GM18519 (cell line): ENCODE measurements at regions not wholly inside any gene's neighbourhood (a gene's known extent, or its start where the extent isn't known, plus 50 kb on each side); places are given as distances from the start of the nearest gene placed in this dataset.
"Not testable (repeated sequence)": the region's sequence is repeated elsewhere in the genome, so short reads cannot be mapped to it uniquely, and the experiment has no call there.

Experiments
- ATAC-seq: cut with Tn5 transposase; IDR thresholded peaks from one replicate; pipeline ENCODE4 v1.9.1; 2021; ENCODE audit warnings: mild to moderate bottlenecking, moderate library complexity; ENCODE audit not compliant: unreplicated experiment, low FRiP score

DNA sequence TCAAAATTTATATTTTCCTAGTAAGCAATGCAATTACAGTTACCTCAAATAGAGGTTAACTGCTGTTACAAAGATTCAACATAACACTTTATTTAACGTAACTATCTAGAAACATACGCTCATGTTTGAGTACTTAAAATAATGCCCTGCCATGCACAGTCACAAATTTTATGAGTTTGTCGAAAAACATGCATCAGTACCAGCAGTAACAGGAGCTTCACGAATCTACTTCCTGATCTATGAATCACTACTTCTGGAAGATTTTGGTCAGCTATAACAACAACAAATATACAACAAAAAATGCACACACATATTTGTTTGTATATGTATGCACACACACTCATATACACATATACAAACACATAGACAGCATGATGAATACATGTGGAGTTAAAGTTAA lies 881.8 kb downstream of the FSCB start:
- no peak for ATAC-seq

DNA sequence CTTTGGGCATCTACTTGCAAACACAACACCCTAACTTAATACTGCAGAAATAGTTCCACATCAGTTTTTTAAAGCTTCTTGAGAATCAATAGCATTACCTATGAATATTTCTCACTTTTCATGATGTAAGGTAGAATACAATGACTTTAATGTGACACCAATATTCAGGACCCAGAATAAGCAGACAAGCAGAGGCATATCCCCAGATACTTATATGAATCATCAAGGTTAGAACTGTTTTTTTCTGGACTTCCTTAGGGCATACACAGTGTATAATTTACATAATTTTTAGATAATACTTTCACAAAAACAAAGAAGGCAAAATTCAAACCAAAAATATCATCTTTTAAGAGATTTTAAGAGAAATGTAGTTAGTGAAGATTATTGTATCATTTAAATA lies 885.8 kb downstream of the FSCB start:
- ATAC-seq, result no peak

DNA sequence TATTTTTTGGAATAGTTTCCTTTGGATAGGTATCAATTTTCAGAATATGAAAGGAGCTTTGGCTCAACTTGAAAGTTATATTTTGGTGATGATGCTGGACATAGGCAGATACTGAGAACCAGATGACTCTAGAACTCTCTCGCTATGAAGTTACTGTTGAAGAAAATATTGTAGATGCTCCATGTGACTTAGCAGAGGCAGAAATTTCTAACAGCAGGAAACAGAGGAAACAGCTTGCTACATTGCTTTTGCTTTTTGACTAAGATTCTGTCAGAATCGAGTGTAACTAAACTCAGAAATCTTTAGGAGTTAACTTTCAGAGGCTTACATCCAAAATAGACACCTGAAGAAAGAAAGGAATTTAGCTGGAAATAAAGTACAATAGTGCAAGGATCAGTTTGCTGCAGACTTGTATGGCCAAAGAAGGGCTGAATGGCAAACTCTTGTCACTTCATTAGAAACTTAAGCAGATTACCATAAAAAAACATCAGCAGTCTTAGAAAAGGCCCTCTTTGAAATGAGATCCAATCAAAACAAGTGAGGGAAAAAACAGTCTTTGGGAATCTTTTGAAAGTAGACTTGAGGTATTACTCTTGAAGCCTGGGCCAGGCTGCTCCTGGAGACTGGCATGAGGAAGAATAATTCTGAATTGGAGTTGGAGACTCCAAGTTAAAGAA lies 911.8 kb downstream of the FSCB start:
- ATAC-seq, result no peak

DNA sequence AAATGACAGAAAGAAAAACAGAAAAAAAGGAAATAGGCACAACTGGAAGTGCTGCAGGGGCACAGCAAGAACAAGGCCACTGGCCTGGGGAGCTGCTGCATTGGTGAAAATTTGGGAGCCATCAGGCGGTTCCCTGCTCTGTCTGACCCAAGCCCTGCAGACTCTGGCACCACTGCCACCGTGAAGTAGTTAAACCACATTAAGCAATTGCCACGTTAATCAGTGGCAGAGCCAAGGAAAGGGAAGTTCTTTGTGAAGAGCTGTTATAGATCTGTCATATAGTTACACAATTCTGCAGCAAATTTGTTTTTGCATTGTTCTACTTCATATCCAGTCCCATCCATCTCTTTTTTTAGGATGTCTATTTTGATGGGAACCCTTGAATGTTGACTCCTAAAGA lies 915.3 kb downstream of the FSCB start:
- no peak for ATAC-seq

DNA sequence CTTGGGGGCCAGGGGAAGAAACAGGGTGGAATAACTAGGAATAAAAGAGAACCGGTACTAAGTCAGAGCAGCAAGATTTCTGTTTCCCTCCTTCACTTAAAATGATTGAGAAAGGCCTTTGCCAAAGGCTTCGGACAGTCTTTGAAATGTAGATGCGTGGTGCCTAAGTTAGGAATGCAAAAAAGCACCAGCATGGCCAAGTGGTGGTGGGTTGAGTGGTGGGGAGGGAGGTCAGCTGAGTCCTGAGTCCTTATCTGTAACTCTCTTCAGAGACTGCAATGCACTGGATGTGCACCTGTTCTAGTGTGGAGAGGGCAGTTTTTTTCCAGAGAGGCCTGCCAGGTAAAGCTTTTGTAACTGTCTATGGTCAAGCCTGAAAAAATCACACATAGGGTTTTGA lies 919.9 kb downstream of the FSCB start:
- ATAC-seq, result no peak

DNA sequence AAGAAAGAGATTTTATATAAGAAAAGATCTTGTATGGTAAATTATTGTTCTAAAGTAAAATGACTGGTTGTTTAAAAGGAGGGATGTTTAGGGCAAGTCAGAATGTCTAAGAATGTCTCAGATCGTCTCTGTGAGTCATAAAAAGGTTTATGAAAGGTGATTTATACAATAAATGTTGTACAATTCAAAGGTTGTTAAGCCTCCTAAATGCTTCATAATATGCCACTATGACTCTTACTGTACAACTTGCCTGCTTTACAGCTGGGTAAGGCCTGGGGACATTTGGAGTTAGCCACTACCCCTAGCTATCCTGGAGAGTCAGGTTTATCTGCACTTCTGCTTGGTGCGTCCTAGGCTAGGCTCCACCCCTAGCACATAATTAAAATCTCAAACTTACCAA lies 927.4 kb downstream of the FSCB start:
- ATAC-seq, result no peak

DNA sequence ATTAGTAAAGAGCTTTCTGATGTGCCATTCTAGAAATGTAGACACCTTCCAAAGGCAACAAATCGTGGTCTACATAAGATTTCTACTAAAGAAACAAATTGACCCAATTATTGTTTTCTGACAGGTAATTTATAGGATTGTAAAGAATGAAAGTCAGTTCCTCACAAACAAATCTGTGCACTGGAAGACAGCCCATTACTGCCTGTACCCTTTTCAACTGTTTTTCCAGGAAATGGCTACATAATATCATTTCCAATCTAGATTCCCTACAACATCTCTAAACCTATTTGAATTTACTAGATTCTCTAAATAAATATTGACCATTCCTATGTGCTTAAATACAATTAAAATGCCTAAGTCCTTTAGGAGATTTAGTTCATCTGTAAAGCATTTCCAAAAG lies 939.1 kb downstream of the FSCB start:
- ATAC-seq, result no peak

DNA sequence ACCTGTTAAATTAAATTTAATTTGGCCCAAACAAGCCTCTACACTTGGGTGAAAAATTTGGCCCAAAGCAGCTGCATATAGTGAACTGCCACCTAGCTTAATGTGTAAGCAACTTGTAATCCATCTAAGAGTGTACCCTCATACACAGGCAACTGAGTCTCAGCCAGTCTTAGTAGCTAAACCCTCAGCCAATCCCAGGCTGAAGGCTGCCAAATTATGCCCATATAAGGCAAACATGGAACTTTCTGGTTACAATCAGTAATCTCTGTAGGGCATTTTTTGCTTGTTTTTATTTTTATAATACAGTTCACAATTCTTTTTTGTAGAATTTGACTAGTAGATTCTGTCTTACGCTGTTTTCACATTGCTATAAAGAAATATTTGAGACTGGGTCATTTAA lies 958.7 kb downstream of the FSCB start:
- no peak for ATAC-seq

DNA sequence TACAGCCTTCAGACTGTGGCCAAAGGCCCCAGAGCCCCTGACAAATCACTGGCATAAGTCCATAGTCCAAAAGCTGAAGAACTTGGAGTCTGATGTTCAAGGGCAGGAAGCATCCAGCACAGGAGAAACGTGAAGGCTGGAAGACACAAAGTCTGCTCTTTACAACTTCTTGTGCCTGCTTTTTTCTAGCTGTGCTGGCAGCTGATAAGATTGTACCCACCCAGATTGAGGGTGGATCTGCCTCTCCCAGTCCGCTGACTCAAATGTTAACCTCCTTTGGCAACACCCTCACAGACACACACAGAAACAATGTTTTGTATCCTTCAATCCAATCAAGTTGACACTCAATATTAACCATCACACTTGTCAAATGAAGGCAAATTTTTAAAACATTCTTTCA lies 959.5 kb downstream of the FSCB start:
- not testable (repeated sequence) for ATAC-seq

DNA sequence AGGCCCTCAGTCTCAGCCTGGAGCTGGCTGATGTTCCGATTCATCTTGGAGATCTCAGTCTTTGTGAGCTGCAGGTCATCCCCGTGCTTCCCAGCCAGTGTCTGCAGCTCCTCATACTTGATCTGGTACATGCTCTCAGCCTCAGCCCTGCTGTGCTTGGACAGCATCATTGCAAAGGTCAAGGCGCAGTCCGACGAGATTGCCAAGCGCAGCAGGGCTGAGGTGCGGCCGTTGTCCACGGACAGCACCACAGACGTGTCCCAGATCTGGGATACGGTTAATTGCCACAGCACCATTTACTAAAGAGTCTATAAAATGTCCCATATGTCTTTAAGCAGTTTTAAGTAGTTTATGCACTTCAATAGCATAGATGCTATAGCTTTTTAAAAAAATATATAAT lies 965.7 kb downstream of the FSCB start:
- no peak for ATAC-seq

DNA sequence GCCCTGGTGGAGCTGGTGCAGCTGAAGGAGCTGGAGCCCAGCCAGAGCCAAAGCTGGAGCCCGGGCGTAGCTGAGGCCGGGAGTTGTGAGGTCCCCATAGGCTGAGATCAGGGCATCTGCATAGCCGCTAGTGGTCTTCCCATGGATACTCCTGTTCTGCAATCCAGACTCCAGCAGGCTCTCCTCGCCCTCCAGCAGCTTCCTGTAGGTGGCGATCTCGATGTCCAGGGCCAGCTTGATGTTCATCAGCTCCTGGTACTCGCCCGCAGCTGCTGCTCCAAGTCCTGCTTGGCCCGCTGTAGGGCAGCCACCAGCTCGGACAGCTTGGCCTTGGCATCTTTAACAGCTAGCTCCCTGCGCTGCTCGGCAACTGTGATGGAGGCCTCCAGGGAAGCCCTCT lies 966.1 kb downstream of the FSCB start:
- no peak for ATAC-seq

DNA sequence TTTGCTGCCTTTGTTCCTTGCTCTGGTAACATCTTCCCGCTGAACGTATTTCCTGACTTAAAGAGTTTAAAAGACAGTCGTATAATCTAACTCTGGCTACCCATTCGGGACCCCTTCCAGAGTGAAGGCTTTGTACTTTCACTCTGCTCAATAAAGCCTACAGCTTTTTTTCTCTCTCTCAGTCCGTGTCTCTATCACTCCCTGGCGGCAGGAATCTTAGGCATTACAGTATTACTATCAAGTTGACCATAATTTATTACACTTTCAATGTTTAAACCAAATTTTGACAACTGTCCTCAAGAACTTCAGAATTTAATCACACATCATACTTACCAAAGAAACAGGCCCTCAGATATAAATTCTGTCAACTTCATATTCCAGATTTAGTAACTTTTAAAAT lies 967.9 kb downstream of the FSCB start:
- no peak for ATAC-seq

DNA sequence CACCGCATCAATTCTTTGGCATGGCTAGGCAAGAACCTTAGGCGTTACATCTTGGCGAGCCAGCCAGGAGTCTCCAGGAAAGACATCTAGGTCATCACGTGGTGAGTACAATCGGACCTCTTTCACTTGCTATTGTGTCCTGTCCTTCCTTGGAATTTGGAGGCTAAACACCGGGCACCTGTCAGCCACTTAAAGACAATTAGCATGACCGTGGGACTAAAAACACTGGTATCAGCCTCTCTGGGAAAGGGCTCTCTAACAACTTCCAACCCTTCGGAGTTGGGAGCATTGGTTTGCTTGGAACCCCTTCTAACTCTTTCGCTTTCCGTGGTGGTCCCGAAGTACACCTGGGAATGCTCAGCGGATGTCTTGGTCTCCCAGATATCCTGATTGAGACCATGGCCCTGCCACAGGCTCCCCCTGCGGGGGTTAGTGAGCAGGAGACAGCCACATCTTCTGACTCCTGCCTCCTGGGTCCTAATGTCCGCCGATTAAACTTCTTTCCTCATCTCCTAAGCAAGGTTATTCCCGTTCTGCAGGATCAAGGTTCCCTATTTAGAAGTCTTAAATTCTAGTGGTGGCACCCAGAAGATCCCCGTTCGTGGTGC lies 971.7 kb downstream of the FSCB start:
- no peak for ATAC-seq

DNA sequence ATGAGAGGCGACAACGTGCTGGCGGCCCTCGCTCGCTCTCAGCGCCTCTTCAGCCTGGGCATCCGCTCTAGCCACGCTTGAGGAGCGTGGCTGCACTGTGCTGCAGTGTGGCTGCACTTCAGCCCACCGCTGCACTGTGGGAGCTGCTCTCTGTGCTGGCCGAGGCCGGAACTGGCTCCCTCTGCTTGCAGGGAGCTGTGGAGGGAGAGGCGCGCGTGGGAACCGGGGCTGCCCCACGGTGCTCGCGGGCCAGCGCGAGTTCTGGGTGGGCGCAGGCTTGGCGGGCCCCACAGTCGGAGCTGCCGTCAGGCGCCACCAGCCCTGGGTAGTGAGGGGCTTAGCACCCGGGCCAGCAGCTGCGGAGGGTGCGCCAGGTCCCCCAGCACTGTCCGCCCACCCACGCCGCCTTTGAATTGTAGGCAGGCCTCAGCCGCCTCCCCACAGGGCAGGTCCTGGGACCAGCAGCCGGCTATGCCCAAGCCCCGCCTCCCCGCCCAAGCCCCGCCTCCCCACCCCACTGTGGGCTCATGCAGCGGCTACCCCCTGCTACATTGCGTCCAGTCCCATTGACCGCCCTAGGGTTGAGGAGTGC lies 974.2 kb downstream of the FSCB start:
- no peak for ATAC-seq

DNA sequence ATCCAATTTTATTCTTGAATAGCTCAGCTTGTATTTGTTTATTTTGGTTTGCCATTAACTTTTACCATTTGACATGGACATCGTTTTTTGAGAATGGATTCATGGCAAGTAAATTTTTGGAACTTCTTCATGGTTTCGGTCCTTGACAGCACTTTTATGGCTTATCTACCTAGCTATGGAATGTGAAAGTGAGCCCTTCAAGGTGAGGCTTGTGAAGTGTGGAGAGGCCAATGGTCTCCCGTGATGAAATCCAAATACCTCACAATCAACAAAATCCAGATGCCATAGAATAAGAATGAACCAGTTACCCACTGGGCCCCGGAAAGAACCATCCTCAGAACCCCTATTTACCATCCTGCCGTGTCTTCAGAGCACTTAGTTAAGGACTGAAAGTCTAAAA lies 978.8 kb downstream of the FSCB start:
- no peak for ATAC-seq

DNA sequence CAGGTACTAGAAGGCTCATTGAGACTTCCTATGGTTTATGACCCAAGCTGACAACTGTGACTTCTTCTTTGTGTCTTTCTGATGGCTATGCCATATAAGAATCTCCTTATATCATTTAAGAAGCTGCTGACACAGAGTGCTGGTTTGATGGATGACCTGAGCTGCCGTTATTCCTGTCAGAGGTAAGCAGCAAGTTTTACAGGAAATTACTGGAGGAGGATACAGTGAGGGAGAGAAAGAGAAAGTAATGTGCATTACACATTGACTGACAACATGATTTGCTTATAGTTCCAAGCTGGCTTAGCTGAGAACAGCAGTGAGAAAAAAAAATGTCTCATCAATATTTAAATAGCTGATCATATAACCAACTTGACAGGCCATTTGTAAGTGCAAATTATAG lies 981.4 kb downstream of the FSCB start:
- no peak for ATAC-seq

DNA sequence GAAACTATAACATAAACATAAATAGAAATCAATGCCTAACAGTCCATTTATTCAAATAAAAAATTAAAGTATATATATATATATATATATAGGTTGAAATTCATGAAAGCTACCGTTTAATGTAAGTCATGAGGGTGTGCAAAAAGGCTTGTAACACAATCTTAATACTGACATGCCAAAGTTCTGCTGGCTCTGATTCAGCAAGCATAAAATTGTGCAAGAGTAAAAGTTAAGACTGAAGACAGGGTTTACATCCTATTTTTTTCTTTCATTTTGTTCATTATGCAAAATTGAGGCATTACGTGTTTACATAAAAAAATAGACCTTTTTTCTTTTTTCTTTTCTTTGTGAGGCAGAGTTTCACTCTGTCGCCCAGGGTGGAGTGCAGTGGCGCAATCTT lies 984.2 kb downstream of the FSCB start:
- no peak for ATAC-seq

DNA sequence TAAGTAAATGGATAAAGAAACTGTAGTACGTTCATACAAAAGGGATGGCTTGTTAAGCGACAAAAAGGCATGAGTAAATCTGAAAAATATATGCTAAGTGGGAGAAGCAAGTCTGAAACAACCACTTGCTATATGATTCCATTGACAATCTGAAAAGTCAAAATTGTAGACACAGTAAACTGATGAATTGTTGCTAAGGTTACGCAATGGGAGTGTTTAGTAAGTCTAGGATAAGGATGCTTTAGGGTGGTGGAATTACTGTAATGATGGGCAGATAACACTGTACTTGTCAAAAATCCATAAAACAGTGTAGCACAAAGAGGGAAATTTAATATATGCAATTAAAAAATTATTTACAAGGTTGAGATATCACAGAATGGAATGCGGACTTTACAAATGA lies 984.9 kb downstream of the FSCB start:
- no peak for ATAC-seq

DNA sequence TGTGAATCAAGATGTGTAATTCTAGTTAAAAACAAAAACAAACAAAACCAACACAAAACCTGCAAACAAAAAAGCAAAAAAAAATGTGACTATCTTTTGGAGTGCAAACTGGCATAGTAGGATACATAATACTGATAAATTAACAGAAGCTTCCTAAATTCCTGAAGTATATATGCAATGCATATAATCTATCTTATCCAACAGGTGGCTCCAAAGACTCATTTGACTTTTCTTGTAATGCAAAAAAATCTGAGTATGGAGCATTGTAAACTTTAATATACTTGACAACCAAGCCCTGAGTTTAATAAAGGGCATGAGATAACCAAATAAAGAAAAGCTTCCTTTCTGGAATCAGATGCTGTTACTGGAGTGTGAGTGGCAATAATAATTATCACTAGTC lies 1003.6 kb downstream of the FSCB start:
- no peak for ATAC-seq

DNA sequence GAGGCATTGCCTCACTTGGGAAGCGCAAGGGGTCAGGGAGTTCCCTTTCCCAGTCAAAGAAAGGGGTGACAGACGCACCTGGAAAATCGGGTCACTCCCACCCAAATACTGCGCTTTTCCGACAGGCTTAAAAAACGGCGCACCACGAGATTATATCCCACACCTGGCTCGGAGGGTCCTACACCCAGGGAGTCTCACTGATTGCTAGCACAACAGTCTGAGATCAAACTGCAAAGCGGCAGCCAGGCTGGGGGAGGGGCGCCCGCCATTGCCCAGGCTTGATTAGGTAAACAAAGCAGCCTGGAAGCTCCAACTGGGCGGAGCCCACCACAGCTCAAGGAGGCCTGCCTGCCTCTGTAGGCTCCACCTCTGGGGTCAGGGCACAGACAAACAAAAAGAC lies 1014.7 kb downstream of the FSCB start:
- not testable (repeated sequence) for ATAC-seq

DNA sequence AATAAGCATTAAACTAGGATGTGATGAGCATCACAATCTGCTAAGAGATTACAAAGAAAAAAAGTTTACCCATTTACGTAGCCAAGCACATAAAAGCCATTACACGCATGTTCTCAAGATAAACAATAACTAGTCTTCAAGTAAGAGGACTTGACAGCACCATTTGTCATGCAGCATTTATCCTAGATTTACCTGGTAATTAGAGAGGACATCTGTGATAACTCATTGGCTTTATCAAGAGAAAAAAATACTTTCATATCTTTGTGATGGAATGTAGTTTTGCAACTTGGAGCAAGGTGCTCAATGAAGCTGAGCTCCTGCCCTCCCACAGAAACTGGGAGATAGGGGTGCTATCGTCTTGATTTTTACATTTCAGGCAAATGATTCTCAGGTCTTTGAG lies 1023.7 kb downstream of the FSCB start:
- ATAC-seq, result no peak

DNA sequence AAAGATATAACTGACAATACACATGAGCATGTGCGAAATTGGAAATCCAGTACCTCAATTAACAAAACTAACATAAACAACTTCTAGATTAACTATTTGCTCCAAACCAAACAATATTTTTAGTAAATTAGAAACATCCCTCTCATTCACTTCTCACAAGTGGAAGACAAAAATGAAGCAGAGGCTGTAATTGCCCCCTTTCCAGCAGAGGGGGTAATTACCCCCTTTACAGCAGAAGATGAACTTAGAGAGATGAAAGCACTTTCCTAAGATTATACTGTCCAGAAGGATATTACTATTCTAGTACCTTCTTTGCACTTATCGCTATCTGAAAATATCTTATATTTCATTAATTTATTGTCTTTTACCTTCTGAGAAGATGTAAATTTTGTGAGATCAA lies 1025.2 kb downstream of the FSCB start:
- no peak for ATAC-seq
